Upper lobe of right lung (tissue), 1 donor: ENCODE measurements at regions not wholly inside any gene's neighbourhood (a gene's known extent, or its start where the extent isn't known, plus 50 kb on each side); places are given as distances from the start of the nearest gene placed in this dataset.
"Not testable (repeated sequence)": the region's sequence is repeated elsewhere in the genome, so short reads cannot be mapped to it uniquely, and the experiment has no call there.

Experiments used
- ATAC-seq: fragments of 200-7000 bp; cut with Tn5 transposase; one replicate; pipeline ENCODE4 v1.9.1; 2020; ENCODE audit warnings: mild to moderate bottlenecking, moderate library complexity
- DNase-seq: peaks from one replicate; pipeline ENCODE4 v3.0.0-alpha.2; 2020
- H3K27ac ChIP-seq: fragments of 200-600 bp; one replicate; pipeline ENCODE4 v1.8.0; 2022
- H3K27me3 ChIP-seq: fragments of 200-600 bp; one replicate; pipeline ENCODE4 v1.8.0; 2022; ENCODE audit warnings: mild to moderate bottlenecking
- H3K36me3 ChIP-seq: fragments of 200-600 bp; one replicate; pipeline ENCODE4 v1.8.0; 2022
- H3K4me1 ChIP-seq: fragments of 200-600 bp; one replicate; pipeline ENCODE4 v1.8.0; 2022
- H3K4me3 ChIP-seq: fragments of 200-600 bp; one replicate; pipeline ENCODE4 v1.8.0; 2022; ENCODE audit warnings: mild to moderate bottlenecking
- H3K9me3 ChIP-seq: fragments of 200-600 bp; one replicate; pipeline ENCODE4 v1.8.0; 2022
- CTCF ChIP-seq: fragments of 200-600 bp; IDR thresholded peaks from one replicate; pipeline ENCODE4 v1.8.0; 2022; ENCODE audit warnings: antibody characterized with exemption
- intact Hi-C: fragments of 100-400 bp; cut with DNase I; formaldehyde crosslinking; loops from one replicate; pipeline ENCODE4 v1.11.0; 2022
- donor health status: DM: no; HTN: yes; CAD: no; lungs with severe emphysema.

GRCh38 chr9:118693645-118694044, 675.6 kb downstream of the BRINP1 start:
- Histone ChIP-seq H3K36me3 (no peaks in the 10 kb centered on the region), H3K4me3 (no peak overlapping the region), H3K4me1 (no peaks in the 10 kb centered on the region), H3K27me3 (no peaks in the 10 kb centered on the region), H3K27ac (no peak overlapping the region), H3K9me3 (no peaks in the 10 kb centered on the region)
- no peak for TF ChIP-seq CTCF
- intact Hi-C loops = no loop called here
- no peak for ATAC-seq
- DNase-seq = no peak

DNA sequence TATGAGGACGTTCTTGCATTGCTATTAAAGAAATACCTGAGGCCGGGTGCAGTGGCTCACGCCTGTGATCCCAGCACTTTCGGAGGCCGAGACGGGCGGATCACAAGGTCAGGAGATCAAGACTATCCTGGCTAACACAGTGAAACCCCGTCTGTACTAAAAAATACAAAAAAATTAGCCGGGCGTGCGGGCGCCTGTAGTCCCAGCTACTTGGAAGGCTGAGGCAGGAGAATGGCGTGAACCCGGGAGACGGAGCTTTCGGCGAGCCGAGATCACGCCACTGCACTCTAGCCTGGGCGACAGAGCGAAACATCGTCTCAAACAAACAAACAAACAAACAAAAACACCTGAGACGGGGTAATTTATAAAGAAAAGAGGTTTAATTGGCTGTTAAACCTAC, 674.0 kb downstream of the BRINP1 start:
- ATAC-seq, H3K27me3 ChIP-seq, intact Hi-C loops, H3K4me3 ChIP-seq, H3K9me3 ChIP-seq, H3K27ac ChIP-seq, H3K4me1 ChIP-seq, DNase-seq, H3K36me3 ChIP-seq: not testable (repeated sequence)

DNA sequence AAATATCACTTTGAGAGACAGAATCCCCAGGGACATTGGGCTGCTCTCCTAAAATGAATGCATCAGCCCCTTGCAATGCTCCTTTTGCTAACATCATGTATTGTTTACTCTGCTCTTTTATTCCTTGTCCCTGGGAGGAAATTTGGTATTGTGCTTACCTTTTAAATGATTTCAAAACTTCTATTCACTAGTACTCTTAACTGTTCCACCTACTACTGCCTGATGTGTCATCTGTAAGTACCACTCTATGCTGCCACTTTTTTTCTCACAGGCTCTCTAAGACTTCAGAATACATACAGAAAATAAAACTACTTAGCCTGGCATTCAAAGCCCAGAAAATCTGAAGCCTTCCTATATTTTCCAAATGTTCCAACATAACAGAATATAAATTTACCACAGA, 667.2 kb downstream of the BRINP1 start:
- ATAC-seq (peak; percentile 37), DNase-seq (no peak)
- Histone ChIP-seq H3K27ac (no peak overlapping the region), H3K36me3 (no peaks in the 10 kb centered on the region), H3K4me1 (no peaks in the 10 kb centered on the region), H3K9me3 (no peaks in the 10 kb centered on the region), H3K27me3 (no peaks in the 10 kb centered on the region), H3K4me3 (no peak overlapping the region)
- intact Hi-C loops = no loop called here
- TF ChIP-seq CTCF = no peak

DNA sequence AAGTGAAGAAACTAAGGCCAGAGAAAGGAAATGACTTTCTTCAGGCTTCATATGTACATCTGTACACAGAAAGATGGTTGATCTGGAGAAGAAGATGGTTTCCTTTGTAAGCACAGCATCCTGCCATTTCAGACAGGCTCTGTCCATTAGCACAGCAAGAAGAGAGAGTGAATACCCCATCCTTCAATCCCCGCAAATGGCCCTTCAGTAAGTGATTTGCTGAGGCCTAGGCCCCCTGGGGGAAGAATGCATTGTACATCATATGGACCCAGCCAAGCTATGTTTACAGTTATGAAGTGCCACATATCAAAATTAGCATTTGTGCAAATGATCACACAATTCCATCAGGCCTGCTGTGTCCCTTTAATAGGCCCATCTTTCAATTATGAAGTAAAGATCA, 657.4 kb downstream of the BRINP1 start:
- no peak for TF ChIP-seq CTCF
- Histone ChIP-seq H3K4me1 (no peaks in the 10 kb centered on the region), H3K4me3 (no peak overlapping the region), H3K9me3 (no peaks in the 10 kb centered on the region), H3K36me3 (no peaks in the 10 kb centered on the region), H3K27ac (no peak overlapping the region), H3K27me3 (no peaks in the 10 kb centered on the region)
- ATAC-seq (no peak), DNase-seq (no peak)
- intact Hi-C loops = no loop called here

DNA sequence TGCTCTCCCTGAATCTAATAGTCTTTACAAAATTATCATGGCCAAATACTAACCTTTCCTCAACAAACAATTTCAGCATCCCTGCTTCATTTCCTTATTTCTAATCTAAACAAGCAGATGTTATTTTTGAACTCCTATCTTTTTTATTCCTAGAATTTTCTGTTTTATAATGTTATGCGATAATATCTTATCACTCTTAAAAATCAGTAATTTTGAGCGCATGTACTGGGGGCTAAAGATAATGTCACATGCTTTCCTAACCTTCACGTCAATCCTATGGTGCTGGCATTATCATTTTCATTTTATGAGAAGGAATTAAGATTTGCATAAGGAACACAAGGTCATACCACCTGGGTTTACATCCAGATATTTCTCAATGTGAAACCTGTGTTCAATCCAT, 648.0 kb downstream of the BRINP1 start:
- TF ChIP-seq CTCF = no peak
- Histone ChIP-seq H3K36me3 (no peaks in the 10 kb centered on the region), H3K4me1 (no peaks in the 10 kb centered on the region), H3K9me3 (no peaks in the 10 kb centered on the region), H3K27ac (no peak overlapping the region), H3K27me3 (no peaks in the 10 kb centered on the region), H3K4me3 (no peak overlapping the region)
- no peak for ATAC-seq
- DNase-seq = no peak
- intact Hi-C loops = no loop called here

- DNase-seq (no peak), ATAC-seq (no peak)
- intact Hi-C loops = no loop called here
- H3K4me1 ChIP-seq = no peaks in the 10 kb centered on the region
- no peak for TF ChIP-seq CTCF
- no peaks in the 10 kb centered on the region for H3K9me3 ChIP-seq
- H3K36me3 ChIP-seq = no peaks in the 10 kb centered on the region
- H3K27me3 ChIP-seq = no peaks in the 10 kb centered on the region
- no peak overlapping the region for H3K4me3 ChIP-seq
- no peak overlapping the region for H3K27ac ChIP-seq
Measured at GRCh38 chr9:118721923-118722322, 647.3 kb downstream of the BRINP1 start.
